ENCODE measurements at regions not wholly inside any gene's neighbourhood (a gene's known extent, or its start where the extent isn't known, plus 50 kb on each side); places are given as distances from the start of the nearest gene placed in this dataset.

GRCh38 chr21:28607545-28607944, 385.1 kb downstream of the LTN1 start:
- no peak for TF ChIP-seq POLR2A (IDR thresholded peaks at IDR 0.05)
- no peak for TF ChIP-seq CTCF (IDR thresholded peaks at IDR 0.05)
- no peak for TF ChIP-seq EP300 (IDR thresholded peaks at IDR 0.05; ENCODE audit: low read depth)
- TF ChIP-seq POLR2AphosphoS5 (IDR thresholded peaks at IDR 0.05): no peak

Data from transverse colon (tissue), 4 donors.